Uterus (tissue), 2 donors: ENCODE measurements at regions not wholly inside any gene's neighbourhood (a gene's known extent, or its start where the extent isn't known, plus 50 kb on each side); places are given as distances from the start of the nearest gene placed in this dataset.

Experiments
- CTCF ChIP-seq, 4 experiments: fragments of 200-600 bp in 2 of 4; fragments of 450-650 bp in 2 of 4; sonication (generic) in 2 of 4; IDR thresholded peaks; one replicate each; pipeline ENCODE4 v1.5.1; 2016 to 2019; ENCODE audit warnings: antibody characterized with exemption in 4 of 4, mild to moderate bottlenecking in 2 of 4, moderate library complexity in 1 of 4
- POLR2A ChIP-seq, 2 donors: fragments of 450-650 bp; IDR thresholded peaks; one replicate each; pipeline ENCODE4 v1.6.1; 2016; ENCODE audit warnings: antibody characterized with exemption in 2 of 2, mild to moderate bottlenecking in 1 of 2, moderate library complexity in 1 of 2

GRCh38 chr9:81128701-81129100 is 560.6 kb downstream of the TLE1 start:
- no peak for TF ChIP-seq POLR2A (IDR thresholded peaks at IDR 0.05)
- TF ChIP-seq CTCF (IDR thresholded peaks at IDR 0.05), result no peak
